HCT116 (cell line): ENCODE measurements at regions not wholly inside any gene's neighbourhood (a gene's known extent, or its start where the extent isn't known, plus 50 kb on each side); places are given as distances from the start of the nearest gene placed in this dataset.

Experiments
- EZH2 ChIP-seq: fragments of 200-600 bp; sonication (generic); IDR thresholded peaks from 2 replicates; pipeline ENCODE4 v1.6.1; 2017; ENCODE audit warnings: antibody characterized with exemption, mixed run types
- EZH2phosphoT487 ChIP-seq: fragments of 200-600 bp; IDR thresholded peaks from 2 replicates; pipeline ENCODE4 v1.6.1; 2018; ENCODE audit warnings: antibody characterized with exemption, borderline replicate concordance
- FOSL1 ChIP-seq: IDR thresholded peaks from 2 replicates; pipeline ENCODE4 v1.6.1; 2012; ENCODE audit warnings: low read depth
- POLR2A ChIP-seq: IDR thresholded peaks from 2 replicates; pipeline ENCODE4 v1.7.0; 2011; ENCODE audit warnings: borderline replicate concordance; ENCODE audit not compliant: insufficient read depth, insufficient read length; ENCODE audit errors: extremely low read depth
- POLR2AphosphoS5 ChIP-seq: IDR thresholded peaks from 2 replicates; pipeline ENCODE4 v1.6.1; 2011; ENCODE audit warnings: mild to moderate bottlenecking, low read depth, low read length, moderate library complexity
- SP1 ChIP-seq: IDR thresholded peaks from 2 replicates; pipeline ENCODE4 v1.6.1; 2012; ENCODE audit warnings: low read depth
- SRF ChIP-seq: IDR thresholded peaks from 2 replicates; pipeline ENCODE4 v1.6.1; 2012; ENCODE audit warnings: low read depth
- TF ChIP-seq, protein P1 (sequence below), 3 experiments: fragments of 200-600 bp in 1 of 3; sonication (generic) in 1 of 3; IDR thresholded peaks in 2 of 3; conservative IDR thresholded peaks in 1 of 3; 2 replicates each; pipeline ENCODE4 v1.5.1; 2012 to 2017; ENCODE audit warnings: low read depth in 2 of 3, low read length in 2 of 3, antibody characterized with exemption in 1 of 3, borderline replicate concordance in 1 of 3, control low read depth in 1 of 3, mild to moderate bottlenecking in 1 of 3, mixed read lengths in 1 of 3, mixed run types in 1 of 3, moderate library complexity in 1 of 3; ENCODE audit not compliant: insufficient read depth in 1 of 3
- TF ChIP-seq, protein P2 (sequence below): IDR thresholded peaks from 2 replicates; pipeline ENCODE4 v1.6.1; 2012

DNA sequence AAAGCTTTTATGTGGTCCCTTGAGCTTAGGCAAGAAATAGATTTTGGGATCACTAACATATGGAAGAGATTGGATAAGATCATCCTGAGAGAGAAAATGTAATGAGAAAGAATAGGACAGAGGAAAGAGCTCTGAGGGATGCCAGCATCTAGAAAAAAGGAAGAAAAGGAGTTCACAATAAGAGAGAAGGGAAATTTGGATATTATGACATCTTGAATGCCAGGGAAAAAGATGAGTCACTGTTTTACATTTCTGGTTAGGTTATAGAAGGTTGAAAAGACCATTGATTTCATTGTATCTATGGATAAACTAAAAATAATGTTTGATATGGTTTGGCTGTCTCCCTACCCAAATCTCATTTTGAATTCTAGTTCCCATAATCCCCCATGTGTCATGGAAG is 208.5 kb downstream of the MAD2L1 start:
- no peak for TF ChIP-seq POLR2A
- no peak for TF ChIP-seq SRF
- TF ChIP-seq, protein P1, sequence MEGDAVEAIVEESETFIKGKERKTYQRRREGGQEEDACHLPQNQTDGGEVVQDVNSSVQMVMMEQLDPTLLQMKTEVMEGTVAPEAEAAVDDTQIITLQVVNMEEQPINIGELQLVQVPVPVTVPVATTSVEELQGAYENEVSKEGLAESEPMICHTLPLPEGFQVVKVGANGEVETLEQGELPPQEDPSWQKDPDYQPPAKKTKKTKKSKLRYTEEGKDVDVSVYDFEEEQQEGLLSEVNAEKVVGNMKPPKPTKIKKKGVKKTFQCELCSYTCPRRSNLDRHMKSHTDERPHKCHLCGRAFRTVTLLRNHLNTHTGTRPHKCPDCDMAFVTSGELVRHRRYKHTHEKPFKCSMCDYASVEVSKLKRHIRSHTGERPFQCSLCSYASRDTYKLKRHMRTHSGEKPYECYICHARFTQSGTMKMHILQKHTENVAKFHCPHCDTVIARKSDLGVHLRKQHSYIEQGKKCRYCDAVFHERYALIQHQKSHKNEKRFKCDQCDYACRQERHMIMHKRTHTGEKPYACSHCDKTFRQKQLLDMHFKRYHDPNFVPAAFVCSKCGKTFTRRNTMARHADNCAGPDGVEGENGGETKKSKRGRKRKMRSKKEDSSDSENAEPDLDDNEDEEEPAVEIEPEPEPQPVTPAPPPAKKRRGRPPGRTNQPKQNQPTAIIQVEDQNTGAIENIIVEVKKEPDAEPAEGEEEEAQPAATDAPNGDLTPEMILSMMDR (IDR thresholded peaks at IDR 0.05 in 2 of 3, conservative IDR thresholded peaks at IDR 0.05 in 1 of 3; ENCODE audit: borderline replicate concordance in 1 of 3, insufficient read depth in 1 of 3, low read depth in 2 of 3, low read length in 2 of 3) = no peak
- no peak for TF ChIP-seq POLR2AphosphoS5
- TF ChIP-seq EZH2 = no peak
- no peak for TF ChIP-seq EZH2phosphoT487
- TF ChIP-seq, protein P2, sequence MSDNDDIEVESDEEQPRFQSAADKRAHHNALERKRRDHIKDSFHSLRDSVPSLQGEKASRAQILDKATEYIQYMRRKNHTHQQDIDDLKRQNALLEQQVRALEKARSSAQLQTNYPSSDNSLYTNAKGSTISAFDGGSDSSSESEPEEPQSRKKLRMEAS = no peak
- TF ChIP-seq FOSL1 = no peak
- TF ChIP-seq SP1 = no peak
